ENCODE measurements at regions not wholly inside any gene's neighbourhood (a gene's known extent, or its start where the extent isn't known, plus 50 kb on each side); places are given as distances from the start of the nearest gene placed in this dataset.

- Histone ChIP-seq H4K8ac (ENCODE audit: extremely low read depth, insufficient read depth, low read length) (no peak overlapping the region), H3K27ac (ENCODE audit: low read depth, low read length) (no peak overlapping the region), H3K9me3 (ENCODE audit: insufficient read depth in 2 of 2, low read depth in 1 of 2, low read length in 1 of 2) (no peaks in the 10 kb centered on the region), H2BK12ac (ENCODE audit: low read depth, low read length) (no peak overlapping the region), H3K4me3 (ENCODE audit: extremely low read depth in 1 of 4, insufficient read depth in 2 of 4, low read depth in 3 of 4, low read length in 4 of 4) (no peak overlapping the region), H4K20me1 (replicated peaks in 1 of 2; ENCODE audit: control insufficient read depth in 1 of 2, insufficient read depth in 2 of 2, low read length in 2 of 2) (no peaks in the 10 kb centered on the region), H2BK120ac (replicated peaks; ENCODE audit: low read depth, low read length) (no peak overlapping the region), H3K23me2 (ENCODE audit: low read depth, low read length) (no peaks in the 10 kb centered on the region), H2AFZ (ENCODE audit: low read length) (no peak overlapping the region), H3K9ac (replicated peaks in 1 of 4; ENCODE audit: extremely low read depth in 1 of 4, low read depth in 3 of 4, low read length in 3 of 4) (no peak overlapping the region), H3K4me2 (ENCODE audit: insufficient read depth in 1 of 2, low read depth in 2 of 2, low read length in 2 of 2) (no peak overlapping the region), H3K79me2 (ENCODE audit: control insufficient read depth in 1 of 2, insufficient read depth in 2 of 2, low read length in 2 of 2) (no peaks in the 10 kb centered on the region), H3K56ac (replicated peaks; ENCODE audit: insufficient read length, low read depth, low read length) (no peak overlapping the region), H3K4me1 (replicated peaks in 1 of 4; ENCODE audit: control insufficient read depth in 3 of 4, insufficient read depth in 4 of 4, low read length in 3 of 4) (no peaks in the 10 kb centered on the region), H2BK15ac (ENCODE audit: low read length) (no peak overlapping the region), H2AK5ac (ENCODE audit: low read depth, low read length) (no peak overlapping the region), H3K79me1 (ENCODE audit: low read depth, low read length) (no peaks in the 10 kb centered on the region), H4K5ac (ENCODE audit: insufficient read length, low read depth, low read length) (no peak overlapping the region), H3K14ac (ENCODE audit: insufficient read length) (no peak overlapping the region), H4K91ac (replicated peaks; ENCODE audit: insufficient read length, low read length) (no peak overlapping the region), H3K27me3 (replicated peaks in 1 of 4; ENCODE audit: control insufficient read depth in 3 of 4, extremely low read depth in 1 of 4, insufficient read depth in 3 of 4, low read length in 3 of 4) (no peaks in the 10 kb centered on the region), H3K18ac (ENCODE audit: extremely low read depth, low read length) (no peak overlapping the region), H3K36me3 (ENCODE audit: control insufficient read depth in 2 of 4, insufficient read depth in 4 of 4, low read length in 3 of 4) (no peaks in the 10 kb centered on the region), H2BK5ac (ENCODE audit: low read depth, low read length) (no peak overlapping the region), H2BK20ac (ENCODE audit: low read length) (no peak overlapping the region), H3K4ac (replicated peaks; ENCODE audit: insufficient read length, low read depth, low read length) (no peak overlapping the region), H3K23ac (ENCODE audit: insufficient read length) (no peak overlapping the region)
- no peak for FAIRE-seq
- CTCF ChIA-PET (ENCODE audit: partially characterized antibody), result interaction anchor here (1.7 kb wide), 1 partner anchor 112 kb away, joined by 4 read pairs; no protein-coding TSS in a partner anchor
- POLR2A ChIA-PET (ENCODE audit: partially characterized antibody), result no interaction called here
- WGBS, 2 experiments (ENCODE audit: extremely low coverage in 1 of 2, insufficient coverage in 1 of 2, insufficient read length in 1 of 2, insufficient replicate concordance in 2 of 2, low coverage in 1 of 2, low lambda C conversion rate in 2 of 2, missing lambda C conversion rate in 1 of 2), result 87% methylated on average over 12 of the region's 12 CpGs; no CpG with 5 or more reads in 1 of the 2 experiments
- DNase-seq (ENCODE audit: low read depth in 1 of 2, low spot score in 2 of 2), result no peak
- TF ChIP-seq SIX5 (IDR thresholded peaks at IDR 0.05; ENCODE audit: low read depth, low read length) (no peak), GABPA (IDR thresholded peaks at IDR 0.05; ENCODE audit: borderline replicate concordance, insufficient read depth, low read length) (no peak), KDM5A (IDR thresholded peaks at IDR 0.05; ENCODE audit: low read length) (no peak), TEAD4 (IDR thresholded peaks at IDR 0.05; ENCODE audit: low read depth, low read length) (no peak)
- TF ChIP-seq, protein P1, sequence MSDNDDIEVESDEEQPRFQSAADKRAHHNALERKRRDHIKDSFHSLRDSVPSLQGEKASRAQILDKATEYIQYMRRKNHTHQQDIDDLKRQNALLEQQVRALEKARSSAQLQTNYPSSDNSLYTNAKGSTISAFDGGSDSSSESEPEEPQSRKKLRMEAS (IDR thresholded peaks at IDR 0.05), result no peak
Measured at GRCh38 chr2:57869758-57870344, 176.8 kb upstream of the VRK2 start.

Data from H1 (cell line).